Neuronal stem cell (in vitro differentiated cells): ENCODE measurements at regions not wholly inside any gene's neighbourhood (a gene's known extent, or its start where the extent isn't known, plus 50 kb on each side); places are given as distances from the start of the nearest gene placed in this dataset. TPM values are rescaled to one million over a fixed set of nuclear protein-coding genes. Genes with fewer than 3 reads are reported as not detected.

Source experiments
- small RNA-seq: library from polyadenylated mRNA; stranded (forward); fragments of <200 nt; extraction: miRNeasy Mini kit (QIAGEN cat#:217004); gene quantifications from one replicate; pipeline ENCODE3, GENCODE V24; 2013; ENCODE audit not compliant: insufficient read depth

Small RNAs in the stretch of these regions (small RNA-seq; reads per million reads assigned to genes)
- not detected for gene AC096711.1
